ENCODE measurements at regions not wholly inside any gene's neighbourhood (a gene's known extent, or its start where the extent isn't known, plus 50 kb on each side); places are given as distances from the start of the nearest gene placed in this dataset.

DNA sequence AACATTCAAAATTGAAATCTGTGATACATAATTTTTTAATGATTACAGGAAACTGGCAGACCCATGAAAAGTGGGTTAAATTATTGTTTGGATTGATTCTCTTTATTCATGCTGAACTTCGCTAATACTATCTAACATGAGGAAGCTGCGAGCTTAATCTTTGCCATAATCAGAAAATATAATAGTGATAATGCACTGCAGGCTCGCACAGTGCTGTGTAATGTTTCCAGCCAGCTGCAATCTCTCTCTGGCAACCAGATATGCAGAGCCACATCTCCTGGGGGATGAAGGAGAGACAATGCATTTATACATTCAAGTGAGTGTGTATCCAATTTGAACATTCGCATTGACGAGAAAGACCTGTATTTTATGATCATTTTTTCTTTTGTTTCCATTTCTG, 669.7 kb upstream of the RGMB start:
- Histone ChIP-seq H3K4me3 (ENCODE audit: low read length in 2 of 2) (no peak overlapping the region), H3K36me3 (ENCODE audit: control insufficient read depth in 1 of 2, insufficient read depth in 2 of 2, low read length in 1 of 2) (no peaks in the 10 kb centered on the region), H3K9me3 (ENCODE audit: control insufficient read depth, low read length) (no peaks in the 10 kb centered on the region), H3K4me1 (ENCODE audit: control insufficient read depth in 1 of 2, insufficient read depth in 2 of 2, low read length in 2 of 2) (no peaks in the 10 kb centered on the region), H3K27ac (ENCODE audit: low read depth in 1 of 2, low read length in 2 of 2) (no peak overlapping the region), H3K27me3 (ENCODE audit: control insufficient read depth in 1 of 2, insufficient read depth in 2 of 2, low read length in 1 of 2) (no peaks in the 10 kb centered on the region)
- DNase-seq (no peak), ATAC-seq (ENCODE audit: low FRiP score) (no peak)
- WGBS, 2 donors, result 57 to 85% methylated on average over 5 of the region's 5 CpGs
- intact Hi-C loops (cut with DNase I), result no loop called here

DNA sequence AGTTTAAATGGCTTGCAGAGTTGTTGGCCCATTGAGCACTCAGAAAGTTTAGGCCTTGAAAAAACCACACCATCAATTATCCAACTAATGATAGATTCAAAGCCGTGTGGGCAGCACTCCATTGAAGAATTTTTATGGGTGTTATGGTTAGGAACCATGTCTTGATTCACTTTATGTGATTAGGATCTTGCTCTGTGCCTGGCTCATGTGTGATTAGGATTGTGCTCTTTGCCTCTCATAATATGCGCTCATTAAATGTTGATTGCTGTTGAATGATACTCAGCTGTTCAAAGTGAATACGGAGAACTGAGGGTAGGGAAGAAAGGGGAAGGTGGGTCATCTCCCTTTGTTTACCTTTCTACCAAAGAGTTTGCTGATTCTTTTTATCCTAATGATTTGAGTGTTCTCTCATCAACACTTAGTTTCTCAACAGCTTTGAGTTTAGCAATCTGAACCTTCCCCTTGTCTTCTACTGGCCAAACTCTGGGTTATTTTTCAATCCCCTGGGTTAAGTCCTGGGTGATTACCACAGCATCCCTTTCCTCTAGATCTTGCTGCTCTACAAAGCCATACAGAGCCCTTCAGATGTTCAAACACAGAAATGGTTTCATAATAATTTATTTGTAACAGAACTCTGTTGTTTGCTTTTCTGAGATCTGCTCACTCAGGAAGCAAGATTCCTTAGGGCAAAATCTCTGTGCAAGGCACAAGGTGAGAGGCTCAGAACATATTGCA, 668.8 kb upstream of the RGMB start:
- Histone ChIP-seq H3K9me3 (ENCODE audit: control insufficient read depth, low read length) (no peaks in the 10 kb centered on the region), H3K27ac (ENCODE audit: low read depth in 1 of 2, low read length in 2 of 2) (no peak overlapping the region), H3K4me3 (ENCODE audit: low read length in 2 of 2) (no peak overlapping the region), H3K27me3 (ENCODE audit: control insufficient read depth in 1 of 2, insufficient read depth in 2 of 2, low read length in 1 of 2) (no peaks in the 10 kb centered on the region), H3K36me3 (ENCODE audit: control insufficient read depth in 1 of 2, insufficient read depth in 2 of 2, low read length in 1 of 2) (no peaks in the 10 kb centered on the region), H3K4me1 (ENCODE audit: control insufficient read depth in 1 of 2, insufficient read depth in 2 of 2, low read length in 2 of 2) (no peaks in the 10 kb centered on the region)
- intact Hi-C loops (cut with DNase I), result no loop called here
- ATAC-seq (ENCODE audit: low FRiP score) (no peak), DNase-seq (no peak)
- WGBS, 2 donors, result 61 to 63% methylated on average over 3 of the region's 3 CpGs

DNA sequence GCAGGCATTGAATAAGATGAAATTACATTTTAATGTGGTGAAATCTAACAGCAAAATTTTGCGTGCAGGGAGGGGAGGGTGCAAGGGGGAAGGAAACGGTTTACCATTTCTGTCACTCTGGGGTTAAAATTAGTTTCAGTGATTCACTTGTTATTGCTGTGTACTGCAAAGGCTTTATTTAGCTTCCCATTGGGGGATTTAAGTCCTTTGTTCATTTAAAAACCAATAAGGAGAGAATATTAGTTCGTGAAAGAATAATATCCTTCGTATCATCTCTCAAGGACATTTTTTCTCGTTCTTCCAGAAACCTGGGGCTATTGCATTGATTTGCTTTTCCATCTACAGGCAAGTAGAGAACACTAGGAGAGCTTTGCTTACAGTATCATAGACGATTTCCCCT, 667.8 kb upstream of the RGMB start:
- peaks cover 0 to 2% of the 10 kb centered on the region in 2 donors for H3K27me3 ChIP-seq (ENCODE audit: control insufficient read depth in 1 of 2, insufficient read depth in 2 of 2, low read length in 1 of 2)
- ATAC-seq (ENCODE audit: low FRiP score) (no peak), DNase-seq (no peak)
- no peaks in the 10 kb centered on the region for H3K9me3 ChIP-seq (ENCODE audit: control insufficient read depth, low read length)
- no peaks in the 10 kb centered on the region for H3K4me1 ChIP-seq (ENCODE audit: control insufficient read depth in 1 of 2, insufficient read depth in 2 of 2, low read length in 2 of 2)
- intact Hi-C loops (cut with DNase I), result no loop called here
- no peak overlapping the region for H3K4me3 ChIP-seq (ENCODE audit: low read length in 2 of 2)
- 63 to 67% methylated on average over 6 of the region's 6 CpGs for WGBS, 2 donors
- H3K27ac ChIP-seq (ENCODE audit: low read depth in 1 of 2, low read length in 2 of 2), result no peak overlapping the region
- H3K36me3 ChIP-seq (ENCODE audit: control insufficient read depth in 1 of 2, insufficient read depth in 2 of 2, low read length in 1 of 2), result no peaks in the 10 kb centered on the region

DNA sequence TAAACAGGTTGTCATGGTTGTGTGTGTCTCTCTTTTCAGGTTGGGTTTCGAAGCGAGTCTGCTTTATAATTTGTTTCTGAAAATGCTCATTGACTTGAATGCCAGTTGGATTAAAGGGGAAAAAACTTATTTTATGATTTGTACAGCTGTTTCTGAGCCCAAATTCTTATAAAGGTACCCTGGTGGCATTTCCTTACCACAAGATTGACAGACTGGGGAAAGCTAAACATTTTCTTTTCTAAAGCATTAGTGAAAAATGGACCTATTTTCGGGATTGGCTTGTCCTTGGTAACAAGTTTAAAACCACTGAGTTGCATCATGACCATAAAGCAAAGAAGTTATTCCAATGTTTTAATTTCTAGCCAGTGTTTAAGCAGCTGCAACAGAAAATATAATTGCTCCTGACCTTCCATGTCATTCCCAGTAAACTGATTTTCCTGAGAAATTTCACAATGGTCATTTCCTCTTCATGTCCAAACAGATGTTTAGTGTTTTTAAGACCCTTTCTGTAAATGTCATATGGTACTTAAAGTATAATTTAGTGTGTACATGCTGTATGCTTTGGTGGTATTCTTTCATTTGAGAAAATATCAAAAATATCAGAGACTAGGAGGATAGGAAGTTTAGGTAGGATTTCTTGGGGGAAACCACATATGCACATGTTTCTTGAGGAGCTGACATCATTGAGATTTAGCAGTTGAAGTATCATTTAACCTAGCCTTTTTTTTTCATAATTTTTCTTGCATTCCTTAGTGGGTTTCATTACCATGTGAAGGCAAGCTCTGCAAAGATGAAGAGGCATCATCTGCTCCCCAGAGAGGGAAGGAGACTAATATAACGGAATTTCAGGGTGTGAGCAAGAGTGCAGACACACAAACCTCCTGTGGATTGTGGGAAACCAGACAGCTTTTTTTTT, 667.1 kb upstream of the RGMB start:
- H3K9me3 ChIP-seq (ENCODE audit: control insufficient read depth, low read length), result no peaks in the 10 kb centered on the region
- DNase-seq (no peak), ATAC-seq (ENCODE audit: low FRiP score) (no peak)
- no peaks in the 10 kb centered on the region for H3K4me1 ChIP-seq (ENCODE audit: control insufficient read depth in 1 of 2, insufficient read depth in 2 of 2, low read length in 2 of 2)
- H3K4me3 ChIP-seq (ENCODE audit: low read length in 2 of 2), result no peak overlapping the region
- H3K36me3 ChIP-seq (ENCODE audit: control insufficient read depth in 1 of 2, insufficient read depth in 2 of 2, low read length in 1 of 2), result no peaks in the 10 kb centered on the region
- intact Hi-C loops (cut with DNase I), result no loop called here
- peaks cover 0 to 2% of the 10 kb centered on the region in 2 donors for H3K27me3 ChIP-seq (ENCODE audit: control insufficient read depth in 1 of 2, insufficient read depth in 2 of 2, low read length in 1 of 2)
- H3K27ac ChIP-seq (ENCODE audit: low read depth in 1 of 2, low read length in 2 of 2), result no peak overlapping the region
- 37 to 50% methylated on average over 4 of the region's 4 CpGs for WGBS, 2 donors

DNA sequence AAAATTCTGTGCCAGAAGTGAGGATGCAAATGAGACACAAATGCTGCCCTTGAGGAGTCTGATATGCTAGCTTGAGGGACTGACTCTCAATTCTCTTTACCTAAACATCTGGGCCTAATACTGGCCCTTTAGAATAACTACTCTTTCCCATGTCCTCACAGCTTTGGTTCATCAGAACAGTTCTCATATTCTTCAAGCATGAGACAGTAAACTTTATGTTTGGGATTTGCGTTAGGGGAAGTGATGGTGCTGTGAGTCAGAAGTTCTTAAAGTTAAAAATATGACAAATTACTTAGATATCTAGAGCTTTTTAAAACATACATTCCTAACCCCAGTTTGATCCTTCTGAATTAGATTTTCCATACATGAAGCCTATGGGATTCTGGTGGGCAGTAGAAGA, 665.0 kb upstream of the RGMB start:
- no peak for DNase-seq
- ATAC-seq (ENCODE audit: low FRiP score), result no peak
- Histone ChIP-seq H3K27me3 (ENCODE audit: control insufficient read depth in 1 of 2, insufficient read depth in 2 of 2, low read length in 1 of 2) (peaks cover 0 to 2% of the 10 kb centered on the region in 2 donors), H3K27ac (ENCODE audit: low read depth in 1 of 2, low read length in 2 of 2) (no peak overlapping the region), H3K9me3 (ENCODE audit: control insufficient read depth, low read length) (no peaks in the 10 kb centered on the region), H3K4me3 (ENCODE audit: low read length in 2 of 2) (no peak overlapping the region), H3K4me1 (ENCODE audit: control insufficient read depth in 1 of 2, insufficient read depth in 2 of 2, low read length in 2 of 2) (no peaks in the 10 kb centered on the region), H3K36me3 (ENCODE audit: control insufficient read depth in 1 of 2, insufficient read depth in 2 of 2, low read length in 1 of 2) (no peaks in the 10 kb centered on the region)
- intact Hi-C loops (cut with DNase I), result no loop called here
- WGBS, 2 donors, result 38 to 46% methylated on average over 1 of the region's 1 CpG

- WGBS, 2 donors, result 65 to 70% methylated on average over 2 of the region's 2 CpGs
Observed at GRCh38 chr5:98109561-98110006, 663.9 kb upstream of the RGMB start.

GRCh38 chr5:98110282-98110691, 663.2 kb upstream of the RGMB start:
- DNase-seq, result no peak
- Histone ChIP-seq H3K9me3 (ENCODE audit: control insufficient read depth, low read length) (no peaks in the 10 kb centered on the region), H3K27me3 (ENCODE audit: control insufficient read depth in 1 of 2, insufficient read depth in 2 of 2, low read length in 1 of 2) (peaks cover 0 to 2% of the 10 kb centered on the region in 2 donors), H3K4me1 (ENCODE audit: control insufficient read depth in 1 of 2, insufficient read depth in 2 of 2, low read length in 2 of 2) (no peaks in the 10 kb centered on the region), H3K4me3 (ENCODE audit: low read length in 2 of 2) (no peak overlapping the region), H3K27ac (ENCODE audit: low read depth in 1 of 2, low read length in 2 of 2) (no peak overlapping the region), H3K36me3 (ENCODE audit: control insufficient read depth in 1 of 2, insufficient read depth in 2 of 2, low read length in 1 of 2) (no peaks in the 10 kb centered on the region)
- 32 to 39% methylated on average over 4 of the region's 4 CpGs for WGBS, 2 donors
- intact Hi-C loops (cut with DNase I), result no loop called here
- ATAC-seq (ENCODE audit: low FRiP score), result no peak

More at GRCh38 chr5:98109561-98110006, 663.9 kb upstream of the RGMB start:
- DNase-seq, result no peak
- H3K27ac ChIP-seq (ENCODE audit: low read depth in 1 of 2, low read length in 2 of 2), result no peak overlapping the region
- H3K9me3 ChIP-seq (ENCODE audit: control insufficient read depth, low read length), result no peaks in the 10 kb centered on the region
- intact Hi-C loops (cut with DNase I), result no loop called here
- H3K4me1 ChIP-seq (ENCODE audit: control insufficient read depth in 1 of 2, insufficient read depth in 2 of 2, low read length in 2 of 2), result no peaks in the 10 kb centered on the region
- ATAC-seq (ENCODE audit: low FRiP score), result no peak
- H3K36me3 ChIP-seq (ENCODE audit: control insufficient read depth in 1 of 2, insufficient read depth in 2 of 2, low read length in 1 of 2), result no peaks in the 10 kb centered on the region
- H3K27me3 ChIP-seq (ENCODE audit: control insufficient read depth in 1 of 2, insufficient read depth in 2 of 2, low read length in 1 of 2), result peaks cover 0 to 2% of the 10 kb centered on the region in 2 donors
- H3K4me3 ChIP-seq (ENCODE audit: low read length in 2 of 2), result no peak overlapping the region

DNA sequence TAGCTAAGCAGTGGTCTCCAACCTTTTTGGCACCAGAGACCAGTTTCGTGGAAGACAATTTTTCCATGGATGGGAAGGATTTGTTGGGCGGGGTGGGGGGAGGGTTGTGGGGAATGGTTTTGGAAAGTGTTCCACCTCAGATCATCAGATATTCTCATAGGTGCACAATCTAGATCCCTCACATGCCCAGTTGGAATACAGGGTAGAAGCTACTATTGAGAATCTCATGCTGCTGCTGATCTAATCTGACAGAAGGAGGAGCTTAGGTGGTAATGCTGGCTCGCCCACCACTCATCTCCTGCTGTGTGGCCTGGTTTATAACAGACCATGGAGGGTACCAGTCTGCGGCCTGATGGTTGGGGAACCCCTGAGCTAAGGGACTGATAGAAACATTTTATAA, 662.7 kb upstream of the RGMB start:
- Histone ChIP-seq H3K4me1 (ENCODE audit: control insufficient read depth in 1 of 2, insufficient read depth in 2 of 2, low read length in 2 of 2) (no peaks in the 10 kb centered on the region), H3K27me3 (ENCODE audit: control insufficient read depth in 1 of 2, insufficient read depth in 2 of 2, low read length in 1 of 2) (peaks cover 0 to 2% of the 10 kb centered on the region in 2 donors), H3K36me3 (ENCODE audit: control insufficient read depth in 1 of 2, insufficient read depth in 2 of 2, low read length in 1 of 2) (no peaks in the 10 kb centered on the region), H3K4me3 (ENCODE audit: low read length in 2 of 2) (no peak overlapping the region), H3K27ac (ENCODE audit: low read depth in 1 of 2, low read length in 2 of 2) (no peak overlapping the region), H3K9me3 (ENCODE audit: control insufficient read depth, low read length) (no peaks in the 10 kb centered on the region)
- WGBS, 2 donors, result 65 to 80% methylated on average over 4 of the region's 4 CpGs
- intact Hi-C loops (cut with DNase I), result no loop called here
- DNase-seq (no peak), ATAC-seq (ENCODE audit: low FRiP score) (no peak)

- no peak for DNase-seq
- H3K27me3 ChIP-seq (ENCODE audit: control insufficient read depth in 1 of 2, insufficient read depth in 2 of 2, low read length in 1 of 2), result peaks cover 0 to 2% of the 10 kb centered on the region in 2 donors
- intact Hi-C loops (cut with DNase I), result no loop called here
- H3K27ac ChIP-seq (ENCODE audit: low read depth in 1 of 2, low read length in 2 of 2), result no peak overlapping the region
- no peak overlapping the region for H3K4me3 ChIP-seq (ENCODE audit: low read length in 2 of 2)
- H3K9me3 ChIP-seq (ENCODE audit: control insufficient read depth, low read length), result no peaks in the 10 kb centered on the region
- H3K4me1 ChIP-seq (ENCODE audit: control insufficient read depth in 1 of 2, insufficient read depth in 2 of 2, low read length in 2 of 2), result no peaks in the 10 kb centered on the region
- no peaks in the 10 kb centered on the region for H3K36me3 ChIP-seq (ENCODE audit: control insufficient read depth in 1 of 2, insufficient read depth in 2 of 2, low read length in 1 of 2)
- no peak for ATAC-seq (ENCODE audit: low FRiP score)
Observed at GRCh38 chr5:98111686-98112085, 661.8 kb upstream of the RGMB start.

Data from aorta (tissue), 5 donors.